ENCODE measurements at regions not wholly inside any gene's neighbourhood (a gene's known extent, or its start where the extent isn't known, plus 50 kb on each side); places are given as distances from the start of the nearest gene placed in this dataset.

- H3K4me3 ChIP-seq (ENCODE audit: low read depth, low read length), result no peak overlapping the region
- no peak for TF ChIP-seq CTCF (IDR thresholded peaks at IDR 0.05; ENCODE audit: insufficient read depth, low read depth, low read length)
- DNase-seq (ENCODE audit: low read depth), result no peak
Measured at GRCh38 chr5:39495227-39495626, 70.4 kb upstream of the DAB2 start.

- no peak for DNase-seq (ENCODE audit: low read depth)
- H3K4me3 ChIP-seq (ENCODE audit: low read depth, low read length), result no peak overlapping the region
- no peak for TF ChIP-seq CTCF (IDR thresholded peaks at IDR 0.05; ENCODE audit: insufficient read depth, low read depth, low read length)
Measured at GRCh38 chr5:39494534-39494933, 69.8 kb upstream of the DAB2 start.

GRCh38 chr5:39494107-39494510, 69.3 kb upstream of the DAB2 start:
- H3K4me3 ChIP-seq (ENCODE audit: low read depth, low read length), result no peak overlapping the region
- TF ChIP-seq CTCF (IDR thresholded peaks at IDR 0.05; ENCODE audit: insufficient read depth, low read depth, low read length), result no peak
- DNase-seq (ENCODE audit: low read depth), result no peak

- H3K4me3 ChIP-seq (ENCODE audit: low read depth, low read length), result no peak overlapping the region
- no peak for TF ChIP-seq CTCF (IDR thresholded peaks at IDR 0.05; ENCODE audit: insufficient read depth, low read depth, low read length)
- DNase-seq (ENCODE audit: low read depth), result no peak
Measured at GRCh38 chr5:39491210-39491609, 66.4 kb upstream of the DAB2 start.

- no peak for TF ChIP-seq CTCF (IDR thresholded peaks at IDR 0.05; ENCODE audit: insufficient read depth, low read depth, low read length)
- H3K4me3 ChIP-seq (ENCODE audit: low read depth, low read length), result no peak overlapping the region
- no peak for DNase-seq (ENCODE audit: low read depth)
Measured at GRCh38 chr5:39489263-39489662, 64.5 kb upstream of the DAB2 start.

- H3K4me3 ChIP-seq (ENCODE audit: low read depth, low read length), result no peak overlapping the region
- no peak for DNase-seq (ENCODE audit: low read depth)
- TF ChIP-seq CTCF (IDR thresholded peaks at IDR 0.05; ENCODE audit: insufficient read depth, low read depth, low read length), result no peak
Measured at GRCh38 chr5:39486790-39487189, 62.0 kb upstream of the DAB2 start.

- H3K4me3 ChIP-seq (ENCODE audit: low read depth, low read length), result no peak overlapping the region
- no peak for DNase-seq (ENCODE audit: low read depth)
- TF ChIP-seq CTCF (IDR thresholded peaks at IDR 0.05; ENCODE audit: insufficient read depth, low read depth, low read length), result no peak
Measured at GRCh38 chr5:39486361-39486760, 61.6 kb upstream of the DAB2 start.
